Type B pancreatic cell (in vitro differentiated cells): ENCODE measurements at regions not wholly inside any gene's neighbourhood (a gene's known extent, or its start where the extent isn't known, plus 50 kb on each side); places are given as distances from the start of the nearest gene placed in this dataset.
A peak's percentile ranks its signal among the peaks of the same experiment; 100 is the strongest.

Experiments
- DNase-seq: peaks from one replicate; pipeline ENCODE4 v3.0.0; 2021; ENCODE audit warnings: mixed read lengths; ENCODE audit not compliant: unreplicated experiment; ENCODE audit errors: extremely low spot score
- H3K27ac Mint-ChIP-seq: 2 replicates; pipeline ENCODE4 v1.8.0; 2021; ENCODE audit warnings: mild to moderate bottlenecking, mixed read lengths
- H3K27me3 Mint-ChIP-seq: 2 replicates; pipeline ENCODE4 v1.8.0; 2021; ENCODE audit warnings: mixed read lengths
- H3K36me3 Mint-ChIP-seq: 2 replicates; pipeline ENCODE4 v1.8.0; 2021; ENCODE audit warnings: mixed read lengths
- H3K4me1 Mint-ChIP-seq: one replicate; pipeline ENCODE4 v1.8.0; 2021; ENCODE audit warnings: mixed read lengths; ENCODE audit not compliant: unreplicated experiment
- H3K4me3 Mint-ChIP-seq: 2 replicates; pipeline ENCODE4 v1.8.0; 2021; ENCODE audit warnings: mild to moderate bottlenecking, mixed read lengths
- H3K9me3 Mint-ChIP-seq: 2 replicates; pipeline ENCODE4 v1.8.0; 2021; ENCODE audit warnings: mixed read lengths
- CTCF ChIP-seq: fragments of 200-600 bp; sonication (generic); conservative IDR thresholded peaks from 2 replicates; pipeline ENCODE4 v1.5.0; 2021; ENCODE audit warnings: antibody characterized with exemption, mild to moderate bottlenecking

DNA sequence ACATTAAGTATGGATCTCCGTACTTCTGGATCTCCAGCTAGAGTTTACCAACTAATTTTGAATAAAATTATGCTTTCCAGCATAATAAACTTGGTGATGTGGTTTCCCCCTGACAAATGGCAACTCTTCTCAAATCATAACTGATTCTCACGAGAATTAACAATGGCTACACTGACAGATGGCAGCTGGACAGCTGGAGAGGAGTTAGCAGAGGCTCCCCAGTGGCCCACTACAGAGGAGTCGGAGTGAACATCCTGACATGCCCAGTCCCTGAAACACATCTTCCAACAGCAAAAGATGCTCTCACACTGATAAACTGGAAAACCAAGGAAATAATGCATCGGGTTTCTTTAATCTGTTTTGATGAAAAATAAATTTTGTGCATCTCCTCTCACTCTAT lies 239.6 kb downstream of the MAN2A1 start:
- no peak overlapping the region for H3K27ac Mint-ChIP-seq
- H3K9me3 Mint-ChIP-seq = no peaks in the 10 kb centered on the region
- DNase-seq = no peak
- peaks cover 6% of the 10 kb centered on the region for H3K4me1 Mint-ChIP-seq
- H3K27me3 Mint-ChIP-seq = no peaks in the 10 kb centered on the region
- TF ChIP-seq CTCF = no peak
- H3K4me3 Mint-ChIP-seq = no peak overlapping the region
- H3K36me3 Mint-ChIP-seq = no peaks in the 10 kb centered on the region

DNA sequence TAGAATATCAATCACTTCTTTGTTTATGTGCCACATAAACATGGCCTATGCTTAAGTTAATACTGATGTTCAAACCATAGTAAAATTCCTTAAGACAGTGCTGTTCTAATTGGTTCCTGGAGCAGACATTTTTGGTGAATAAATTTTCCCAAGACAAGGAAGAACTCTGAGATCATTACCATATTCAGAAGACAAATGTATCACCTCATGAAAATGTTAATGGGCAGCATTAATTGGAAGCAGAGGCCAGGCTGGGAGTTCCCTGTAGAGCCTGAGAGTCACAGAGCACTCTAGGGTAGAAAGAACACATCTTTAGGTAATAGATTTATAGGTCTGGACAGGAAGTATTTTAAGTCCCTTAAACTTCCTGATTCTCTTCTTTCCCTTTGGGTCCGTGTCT lies 240.2 kb downstream of the MAN2A1 start:
- peaks cover 6% of the 10 kb centered on the region for H3K4me1 Mint-ChIP-seq
- no peak for TF ChIP-seq CTCF

DNA sequence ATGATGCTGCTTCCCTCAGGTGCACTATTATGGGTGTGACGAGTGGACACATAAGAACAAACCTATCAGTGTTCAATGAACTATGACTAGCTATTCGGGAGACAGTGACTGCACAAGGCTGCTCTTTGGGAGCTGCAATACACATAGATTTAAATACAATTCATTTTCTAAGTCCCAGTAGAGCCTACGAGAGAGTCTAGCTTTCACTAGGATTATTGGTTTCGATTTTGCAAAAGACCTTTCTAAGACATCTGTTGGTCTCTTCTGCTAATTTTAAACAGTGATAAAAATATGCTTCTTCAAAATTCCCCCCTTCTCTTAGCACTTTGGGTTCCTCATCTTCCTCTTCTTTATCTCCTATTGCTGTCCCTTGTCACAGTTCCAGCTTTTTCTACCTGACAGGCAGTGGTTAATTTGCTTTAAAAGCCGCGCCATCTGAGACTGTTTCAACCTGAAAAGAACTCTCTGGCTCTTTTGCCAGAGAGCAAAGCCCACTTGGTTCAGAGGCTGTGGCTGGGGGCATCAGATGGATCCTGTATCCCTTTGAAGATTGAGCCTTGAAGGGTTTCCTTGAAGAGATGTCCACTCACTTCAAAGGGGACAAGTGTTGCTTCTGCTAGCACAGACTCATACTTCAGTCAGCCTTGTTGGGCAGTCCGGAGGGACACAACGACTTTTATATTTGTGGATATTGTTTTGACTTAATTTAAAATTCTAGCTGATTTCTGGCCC lies 241.5 kb downstream of the MAN2A1 start:
- Mint-ChIP-seq H3K36me3 (no peaks in the 10 kb centered on the region), H3K4me3 (no peak overlapping the region), H3K27ac (no peak overlapping the region), H3K27me3 (no peaks in the 10 kb centered on the region), H3K4me1 (peaks cover 6% of the 10 kb centered on the region), H3K9me3 (no peaks in the 10 kb centered on the region)
- no peak for TF ChIP-seq CTCF
- DNase-seq = no peak

More for the DNA sequence above, 240.2 kb downstream of the MAN2A1 start:
- no peaks in the 10 kb centered on the region for H3K9me3 Mint-ChIP-seq
- no peak overlapping the region for H3K27ac Mint-ChIP-seq
- H3K4me3 Mint-ChIP-seq = no peak overlapping the region
- H3K27me3 Mint-ChIP-seq = no peaks in the 10 kb centered on the region
- H3K36me3 Mint-ChIP-seq = no peaks in the 10 kb centered on the region
- DNase-seq = no peak

GRCh38 chr5:109935833-109936490 lies 246.2 kb downstream of the MAN2A1 start:
- no peaks in the 10 kb centered on the region for H3K36me3 Mint-ChIP-seq

GRCh38 chr5:109936996-109937395 lies 247.3 kb downstream of the MAN2A1 start:
- DNase-seq = no peak
- H3K27ac Mint-ChIP-seq = peak overlapping the region; percentile 32

More at GRCh38 chr5:109935833-109936490, 246.2 kb downstream of the MAN2A1 start:
- no peak for TF ChIP-seq CTCF
- no peak for DNase-seq
- no peak overlapping the region for H3K4me3 Mint-ChIP-seq
- H3K4me1 Mint-ChIP-seq = peaks cover 3% of the 10 kb centered on the region
- no peaks in the 10 kb centered on the region for H3K9me3 Mint-ChIP-seq
- no peaks in the 10 kb centered on the region for H3K27me3 Mint-ChIP-seq
- no peak overlapping the region for H3K27ac Mint-ChIP-seq

More at GRCh38 chr5:109936996-109937395, 247.3 kb downstream of the MAN2A1 start:
- Mint-ChIP-seq H3K9me3 (no peaks in the 10 kb centered on the region), H3K36me3 (no peaks in the 10 kb centered on the region), H3K4me3 (no peak overlapping the region), H3K27me3 (no peaks in the 10 kb centered on the region), H3K4me1 (peaks cover 3% of the 10 kb centered on the region)
- TF ChIP-seq CTCF = no peak
